Activated T-helper 17 cell treated with anti-CD3 and anti-CD28 coated beads, Interleukin-2, amount 50 U/mL, for 72 hours (primary cell): ENCODE measurements at regions not wholly inside any gene's neighbourhood (a gene's known extent, or its start where the extent isn't known, plus 50 kb on each side); places are given as distances from the start of the nearest gene placed in this dataset.
A peak's percentile ranks its signal among the peaks of the same experiment; 100 is the strongest.

Experiments used
- ATAC-seq: fragments of 150-1000 bp; cut with Tn5 transposase; replicated peaks from 2 replicates; pipeline ENCODE4 v1.10.0; 2021; ENCODE audit warnings: mild to moderate bottlenecking, moderate library complexity
- H3K27ac Mint-ChIP-seq: one replicate; pipeline ENCODE4 v1.8.0; 2022; ENCODE audit warnings: mixed read lengths
- H3K27me3 Mint-ChIP-seq: one replicate; pipeline ENCODE4 v1.8.0; 2022; ENCODE audit warnings: mixed read lengths
- H3K36me3 Mint-ChIP-seq: one replicate; pipeline ENCODE4 v1.8.0; 2022; ENCODE audit warnings: low read depth, mild to moderate bottlenecking, mixed read lengths
- H3K4me1 Mint-ChIP-seq: one replicate; pipeline ENCODE4 v1.8.0; 2022; ENCODE audit warnings: mixed read lengths
- H3K4me3 Mint-ChIP-seq: one replicate; pipeline ENCODE4 v1.8.0; 2022; ENCODE audit warnings: mild to moderate bottlenecking, mixed read lengths
- H3K9me3 Mint-ChIP-seq: one replicate; pipeline ENCODE4 v1.8.0; 2022; ENCODE audit warnings: mixed read lengths

DNA sequence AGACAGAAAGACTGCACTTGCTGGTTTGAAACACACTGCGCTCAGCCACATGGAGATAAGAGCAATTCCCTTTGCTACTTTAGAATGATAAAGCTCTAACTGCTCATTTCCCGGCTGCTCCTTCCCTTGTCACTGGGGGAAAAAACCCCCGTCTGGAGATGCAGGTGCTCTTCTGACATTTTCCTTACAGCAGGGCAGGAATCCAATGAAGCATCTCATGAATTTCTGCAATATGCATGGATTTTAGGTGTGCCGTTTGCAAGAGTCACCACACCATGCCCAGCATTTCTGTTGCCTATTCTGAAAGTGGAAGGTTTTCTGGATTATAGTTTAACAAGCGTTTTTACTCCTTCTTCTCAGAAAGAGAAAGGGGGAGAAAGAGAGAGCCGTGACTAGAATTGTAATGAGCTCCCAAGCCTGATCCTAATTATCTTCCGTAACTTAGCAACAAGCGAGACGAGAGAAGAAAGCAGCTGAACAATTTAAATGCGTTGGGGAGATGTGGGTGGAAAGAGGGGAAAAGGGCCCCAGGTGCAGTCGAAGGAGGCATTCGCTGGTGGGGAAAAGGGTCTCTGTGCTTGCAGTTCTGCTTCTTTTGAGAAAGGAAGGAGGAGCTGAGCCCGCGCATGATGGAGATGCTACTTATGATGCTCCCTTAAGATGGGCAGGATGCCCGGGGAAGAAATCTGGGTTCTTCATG, 76.6 kb upstream of the SPATA13 start:
- Mint-ChIP-seq H3K4me1 (no peaks in the 10 kb centered on the region), H3K4me3 (no peak overlapping the region), H3K27me3 (peaks cover 18% of the 10 kb centered on the region), H3K27ac (no peak overlapping the region), H3K9me3 (no peaks in the 10 kb centered on the region), H3K36me3 (no peaks in the 10 kb centered on the region)
- ATAC-seq, result no peak

GRCh38 chr13:24085662-24086061, 74.9 kb upstream of the SPATA13 start:
- H3K27me3 Mint-ChIP-seq, result peaks cover 18% of the 10 kb centered on the region
- H3K9me3 Mint-ChIP-seq, result no peaks in the 10 kb centered on the region
- no peaks in the 10 kb centered on the region for H3K36me3 Mint-ChIP-seq
- H3K4me3 Mint-ChIP-seq, result no peak overlapping the region
- no peak for ATAC-seq
- H3K4me1 Mint-ChIP-seq, result no peaks in the 10 kb centered on the region
- H3K27ac Mint-ChIP-seq, result no peak overlapping the region

- Mint-ChIP-seq H3K4me3 (no peak overlapping the region), H3K4me1 (no peaks in the 10 kb centered on the region), H3K9me3 (no peaks in the 10 kb centered on the region), H3K27ac (no peak overlapping the region), H3K27me3 (peaks cover 18% of the 10 kb centered on the region), H3K36me3 (no peaks in the 10 kb centered on the region)
- ATAC-seq, result no peak
Measured at GRCh38 chr13:24086642-24087041, 73.9 kb upstream of the SPATA13 start.

DNA sequence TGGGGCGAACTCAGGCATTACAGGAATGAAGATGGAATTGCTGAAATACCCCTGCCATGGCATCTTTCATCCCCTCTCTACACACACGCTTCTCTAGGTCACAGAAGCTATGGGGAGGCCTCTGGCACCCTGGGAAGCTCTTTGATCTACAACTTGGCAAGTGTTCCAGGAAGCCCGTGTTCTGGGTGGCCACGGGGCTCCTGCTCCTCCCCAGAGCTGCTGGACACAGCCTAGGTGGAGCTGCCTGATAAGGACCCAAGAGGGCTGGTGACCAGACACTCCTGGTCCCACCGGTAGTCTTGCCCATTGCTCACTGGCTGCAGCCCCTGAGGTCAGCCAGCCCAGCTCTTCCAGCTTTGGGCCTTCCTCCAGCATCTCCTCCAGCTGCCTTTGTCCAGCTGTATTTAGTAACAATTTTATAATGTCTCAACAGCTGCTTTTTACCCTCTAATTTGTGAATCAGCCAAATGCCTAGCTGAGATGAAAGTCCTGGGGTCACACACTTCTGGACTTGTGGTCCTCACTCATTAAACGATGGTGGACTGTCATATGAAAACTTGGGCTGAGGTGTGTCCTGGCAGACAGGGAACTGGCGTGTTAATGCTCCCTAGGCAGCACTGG, 72.8 kb upstream of the SPATA13 start:
- Mint-ChIP-seq H3K4me1 (no peaks in the 10 kb centered on the region), H3K27me3 (peaks cover 18% of the 10 kb centered on the region), H3K9me3 (no peaks in the 10 kb centered on the region), H3K36me3 (no peaks in the 10 kb centered on the region), H3K27ac (no peak overlapping the region), H3K4me3 (no peak overlapping the region)
- ATAC-seq, result no peak

DNA sequence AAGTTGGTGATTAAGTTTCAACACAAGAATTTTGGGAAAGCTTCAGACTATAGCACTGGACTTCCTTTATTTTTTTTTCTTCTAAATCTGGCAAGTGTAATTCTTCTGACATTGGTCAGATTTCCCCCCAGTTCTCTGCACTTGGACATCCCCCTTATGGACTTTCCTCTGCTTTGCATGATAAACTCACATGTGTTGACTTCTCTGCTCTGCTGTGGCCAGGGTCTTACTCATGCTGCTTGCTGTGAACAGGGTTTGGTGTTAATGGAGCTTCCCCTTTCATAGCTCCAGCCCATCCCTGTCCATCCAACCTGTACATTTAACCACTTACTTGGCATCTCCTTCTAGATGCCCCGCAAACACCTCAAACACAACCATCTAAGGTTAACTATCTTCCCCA, 70.5 kb upstream of the SPATA13 start:
- Mint-ChIP-seq H3K36me3 (no peaks in the 10 kb centered on the region), H3K4me3 (no peak overlapping the region), H3K27me3 (peaks cover 14% of the 10 kb centered on the region), H3K27ac (no peak overlapping the region), H3K9me3 (no peaks in the 10 kb centered on the region), H3K4me1 (no peaks in the 10 kb centered on the region)
- no peak for ATAC-seq

- H3K4me1 Mint-ChIP-seq, result no peaks in the 10 kb centered on the region
- no peak for ATAC-seq
Measured at GRCh38 chr13:24091080-24091479, 69.4 kb upstream of the SPATA13 start.

GRCh38 chr13:24092108-24092507, 68.4 kb upstream of the SPATA13 start:
- Mint-ChIP-seq H3K27ac (no peak overlapping the region), H3K36me3 (no peaks in the 10 kb centered on the region), H3K4me3 (no peak overlapping the region), H3K9me3 (no peaks in the 10 kb centered on the region), H3K27me3 (peaks cover 3% of the 10 kb centered on the region), H3K4me1 (peaks cover 6% of the 10 kb centered on the region)
- ATAC-seq, result no peak

More at GRCh38 chr13:24091080-24091479, 69.4 kb upstream of the SPATA13 start:
- no peaks in the 10 kb centered on the region for H3K36me3 Mint-ChIP-seq
- H3K9me3 Mint-ChIP-seq, result no peaks in the 10 kb centered on the region
- H3K27me3 Mint-ChIP-seq, result peaks cover 8% of the 10 kb centered on the region
- no peak overlapping the region for H3K27ac Mint-ChIP-seq
- no peak overlapping the region for H3K4me3 Mint-ChIP-seq

GRCh38 chr13:24093047-24093446, 67.5 kb upstream of the SPATA13 start:
- peaks cover 3% of the 10 kb centered on the region for H3K27me3 Mint-ChIP-seq
- H3K4me3 Mint-ChIP-seq, result no peak overlapping the region
- H3K9me3 Mint-ChIP-seq, result no peaks in the 10 kb centered on the region
- no peak overlapping the region for H3K27ac Mint-ChIP-seq
- H3K36me3 Mint-ChIP-seq, result no peaks in the 10 kb centered on the region
- H3K4me1 Mint-ChIP-seq, result peaks cover 16% of the 10 kb centered on the region
- ATAC-seq, result no peak

DNA sequence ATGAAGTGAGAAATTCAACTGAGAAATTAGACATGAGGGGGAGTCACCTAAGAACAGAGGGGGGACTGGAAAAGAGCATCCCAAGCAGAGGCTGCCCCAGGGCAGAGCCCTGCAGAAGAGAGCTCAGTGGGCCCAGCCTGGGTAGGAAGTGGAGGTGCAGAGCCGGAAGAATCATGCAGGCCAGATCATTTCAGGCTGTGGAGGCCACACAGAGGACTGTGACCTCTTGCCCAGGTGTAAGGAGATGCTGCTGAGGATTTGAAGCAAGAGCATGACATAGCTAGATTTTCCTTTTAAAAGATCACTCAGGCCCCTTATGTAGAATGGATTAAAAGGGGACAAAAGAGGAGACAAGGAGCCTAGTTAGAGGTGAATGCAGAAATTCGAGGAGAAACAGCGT, 63.9 kb upstream of the SPATA13 start:
- peaks cover 16% of the 10 kb centered on the region for H3K4me1 Mint-ChIP-seq
- H3K9me3 Mint-ChIP-seq, result no peaks in the 10 kb centered on the region
- peak overlapping the region; percentile 86 for H3K27ac Mint-ChIP-seq
- no peaks in the 10 kb centered on the region for H3K36me3 Mint-ChIP-seq
- H3K27me3 Mint-ChIP-seq, result peaks cover 11% of the 10 kb centered on the region
- H3K4me3 Mint-ChIP-seq, result peak overlapping the region; percentile 59
- ATAC-seq, result no peak

GRCh38 chr13:24097064-24097463, 63.5 kb upstream of the SPATA13 start:
- Mint-ChIP-seq H3K9me3 (no peaks in the 10 kb centered on the region), H3K27me3 (peaks cover 11% of the 10 kb centered on the region), H3K4me3 (peak overlapping the region; percentile 59), H3K4me1 (peaks cover 16% of the 10 kb centered on the region), H3K36me3 (no peaks in the 10 kb centered on the region), H3K27ac (peak overlapping the region; percentile 86)
- peak; percentile 93 for ATAC-seq

- peak overlapping the region; percentile 59 for H3K4me3 Mint-ChIP-seq
- peak; percentile 78 for ATAC-seq
Measured at GRCh38 chr13:24097667-24098066, 62.9 kb upstream of the SPATA13 start.

DNA sequence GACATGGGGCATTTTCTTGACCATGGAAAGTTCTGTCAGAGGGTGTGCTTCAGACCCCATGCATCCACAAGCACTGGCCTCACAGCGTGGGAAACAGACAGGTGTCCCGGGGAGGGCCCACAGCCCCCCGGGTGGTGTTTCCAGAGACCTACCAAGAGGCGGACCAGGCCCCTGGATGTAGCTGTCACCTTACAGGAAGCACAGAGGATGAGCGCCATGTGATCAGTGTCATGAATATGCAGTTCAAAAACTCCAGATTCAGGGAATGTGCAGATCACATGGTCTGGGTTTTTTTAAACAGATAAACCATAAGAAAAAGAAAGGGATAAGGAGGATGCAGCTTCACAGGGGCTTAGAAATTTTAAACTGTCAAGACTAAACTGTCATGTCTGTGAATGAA, 61.0 kb upstream of the SPATA13 start:
- ATAC-seq, result no peak
- H3K4me3 Mint-ChIP-seq, result no peak overlapping the region

More at GRCh38 chr13:24097667-24098066, 62.9 kb upstream of the SPATA13 start:
- H3K27ac Mint-ChIP-seq, result peak overlapping the region; percentile 86
- no peaks in the 10 kb centered on the region for H3K9me3 Mint-ChIP-seq
- no peaks in the 10 kb centered on the region for H3K36me3 Mint-ChIP-seq
- H3K4me1 Mint-ChIP-seq, result peaks cover 16% of the 10 kb centered on the region
- H3K27me3 Mint-ChIP-seq, result peaks cover 11% of the 10 kb centered on the region

DNA sequence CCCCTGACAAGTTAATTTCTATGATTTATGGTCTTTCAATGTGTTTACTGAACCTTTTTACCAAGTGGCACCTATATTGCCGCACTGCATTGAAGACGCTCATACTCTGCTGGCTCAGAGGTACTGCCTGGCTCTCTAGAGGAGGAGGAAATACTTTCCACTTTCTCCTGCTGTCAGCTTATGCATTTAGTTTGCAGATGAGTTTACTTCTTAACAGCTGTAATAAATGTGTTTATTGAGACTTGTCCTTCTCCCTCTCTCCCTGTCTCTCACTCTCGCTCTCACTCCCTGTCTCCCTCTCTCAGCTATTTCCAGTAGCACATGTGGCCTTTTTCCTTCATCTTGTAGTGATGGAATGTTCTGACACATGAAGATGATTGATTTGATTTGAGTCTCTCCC, 60.3 kb upstream of the SPATA13 start:
- no peak for ATAC-seq
- Mint-ChIP-seq H3K9me3 (no peaks in the 10 kb centered on the region), H3K4me1 (peaks cover 16% of the 10 kb centered on the region), H3K27me3 (peaks cover 16% of the 10 kb centered on the region), H3K4me3 (no peak overlapping the region), H3K27ac (no peak overlapping the region), H3K36me3 (no peaks in the 10 kb centered on the region)

More for the DNA sequence above, 61.0 kb upstream of the SPATA13 start:
- Mint-ChIP-seq H3K36me3 (no peaks in the 10 kb centered on the region), H3K27ac (no peak overlapping the region), H3K9me3 (no peaks in the 10 kb centered on the region), H3K27me3 (peaks cover 11% of the 10 kb centered on the region), H3K4me1 (peaks cover 16% of the 10 kb centered on the region)

DNA sequence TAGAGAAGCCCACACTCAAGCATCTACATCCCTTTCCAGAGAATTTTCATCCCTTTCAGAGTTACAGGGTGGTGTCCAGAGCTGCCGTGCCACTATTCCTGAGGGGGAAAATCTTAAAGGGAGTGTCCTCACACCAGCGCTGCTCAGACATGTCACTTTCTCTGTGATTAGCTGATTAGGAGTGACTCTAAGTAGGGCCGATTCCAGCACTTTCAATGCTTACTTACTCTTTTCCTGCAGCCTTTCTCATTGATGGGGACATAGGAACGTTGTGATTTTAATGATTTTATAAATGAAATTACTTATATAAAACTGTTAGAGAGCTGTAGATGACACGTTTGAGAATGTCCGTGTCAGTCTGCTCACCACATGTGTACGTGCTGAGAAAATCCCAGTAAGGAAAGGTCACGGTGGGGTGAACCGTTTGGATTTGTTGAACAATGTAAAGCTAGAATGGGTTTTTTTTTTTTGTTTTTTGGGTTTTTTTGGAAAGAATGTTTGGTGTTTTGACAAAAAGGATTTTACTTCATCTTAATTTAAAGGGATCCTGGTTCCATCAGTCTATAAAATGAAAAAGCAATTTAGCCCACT, 56.6 kb upstream of the SPATA13 start:
- H3K4me3 Mint-ChIP-seq, result no peak overlapping the region
- no peak overlapping the region for H3K27ac Mint-ChIP-seq
- ATAC-seq, result no peak
- H3K27me3 Mint-ChIP-seq, result peaks cover 21% of the 10 kb centered on the region
- H3K9me3 Mint-ChIP-seq, result no peaks in the 10 kb centered on the region
- H3K36me3 Mint-ChIP-seq, result no peaks in the 10 kb centered on the region
- H3K4me1 Mint-ChIP-seq, result no peaks in the 10 kb centered on the region

DNA sequence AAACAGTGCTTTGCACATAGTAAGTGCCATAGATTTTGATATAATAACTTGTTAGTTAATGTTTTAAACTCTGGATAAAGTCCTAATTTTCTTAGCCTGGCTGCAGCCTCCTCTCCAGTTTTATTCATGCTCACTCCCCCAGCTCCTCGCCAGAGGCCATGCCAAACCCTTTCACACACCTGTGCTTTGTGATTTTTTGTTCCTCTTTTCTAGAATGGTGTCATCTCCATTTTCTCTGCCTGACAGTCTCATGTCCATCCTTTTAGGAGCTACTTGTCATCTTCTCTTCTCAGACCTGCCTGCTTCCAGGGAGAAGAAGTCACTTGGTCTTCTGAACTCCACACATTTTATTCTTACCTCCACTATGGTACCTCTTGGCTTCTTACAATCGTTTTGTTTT, 55.8 kb upstream of the SPATA13 start:
- H3K27me3 Mint-ChIP-seq, result peaks cover 26% of the 10 kb centered on the region
- H3K4me1 Mint-ChIP-seq, result no peaks in the 10 kb centered on the region
- no peak overlapping the region for H3K4me3 Mint-ChIP-seq
- H3K27ac Mint-ChIP-seq, result no peak overlapping the region
- no peaks in the 10 kb centered on the region for H3K36me3 Mint-ChIP-seq
- H3K9me3 Mint-ChIP-seq, result no peaks in the 10 kb centered on the region
- no peak for ATAC-seq
